Ishikawa (cell line): ENCODE measurements at regions not wholly inside any gene's neighbourhood (a gene's known extent, or its start where the extent isn't known, plus 50 kb on each side); places are given as distances from the start of the nearest gene placed in this dataset.

Experiments used
- CEBPB ChIP-seq: IDR thresholded peaks from 2 replicates; pipeline ENCODE4 v1.6.1; 2012
- CREB1 ChIP-seq: IDR thresholded peaks from 2 replicates; pipeline ENCODE4 v1.6.1; 2012; ENCODE audit warnings: low read depth
- EGR1 ChIP-seq: IDR thresholded peaks from 2 replicates; pipeline ENCODE4 v1.6.1; 2012
- EP300 ChIP-seq: IDR thresholded peaks from 2 replicates; pipeline ENCODE4 v1.6.1; 2012; ENCODE audit warnings: borderline replicate concordance
- FOXM1 ChIP-seq: IDR thresholded peaks from 2 replicates; pipeline ENCODE4 v1.6.1; 2012; ENCODE audit warnings: low read depth, borderline replicate concordance
- MAX ChIP-seq: IDR thresholded peaks from 2 replicates; pipeline ENCODE4 v1.6.1; 2012
- RAD21 ChIP-seq: IDR thresholded peaks from 2 replicates; pipeline ENCODE4 v1.6.1; 2012; ENCODE audit warnings: low read depth
- TCF12 ChIP-seq: IDR thresholded peaks from 2 replicates; pipeline ENCODE4 v1.6.1; 2012; ENCODE audit warnings: low read depth
- TEAD4 ChIP-seq: IDR thresholded peaks from 2 replicates; pipeline ENCODE4 v1.6.1; 2012
- YY1 ChIP-seq: IDR thresholded peaks from 2 replicates; pipeline ENCODE4 v1.6.1; 2012; ENCODE audit warnings: low read depth
- ZBTB7A ChIP-seq: IDR thresholded peaks from 2 replicates; pipeline ENCODE4 v1.6.1; 2012; ENCODE audit warnings: low read depth

GRCh38 chr14:81993432-81993831, 459.8 kb upstream of the SEL1L start:
- no peak for TF ChIP-seq CREB1
- no peak for TF ChIP-seq MAX
- no peak for TF ChIP-seq RAD21
- no peak for TF ChIP-seq TCF12
- TF ChIP-seq YY1, result no peak
- no peak for TF ChIP-seq EP300
- no peak for TF ChIP-seq CEBPB
- TF ChIP-seq EGR1, result no peak
- TF ChIP-seq FOXM1, result no peak
- no peak for TF ChIP-seq TEAD4
- TF ChIP-seq ZBTB7A, result no peak
